ENCODE measurements at regions not wholly inside any gene's neighbourhood (a gene's known extent, or its start where the extent isn't known, plus 50 kb on each side); places are given as distances from the start of the nearest gene placed in this dataset.
A peak's percentile ranks its signal among the peaks of the same experiment; 100 is the strongest.

GRCh38 chr1:22343456-22344328 is 108.0 kb upstream of the ZBTB40 start:
- peaks cover 35% of the 10 kb centered on the region for H3K4me1 Mint-ChIP-seq
- H3K36me3 ChIP-seq = no peaks in the 10 kb centered on the region
- peaks cover 25% of the 10 kb centered on the region for H3K27me3 Mint-ChIP-seq (ENCODE audit: insufficient read depth, low read depth)
- H3K4me3 Mint-ChIP-seq = peak overlapping the region; percentile 26
- no peak overlapping the region for H2AFZ ChIP-seq (replicated peaks)
- H3K9me3 ChIP-seq (ENCODE audit: low read depth) = no peaks in the 10 kb centered on the region
- no peaks in the 10 kb centered on the region for H3K79me2 ChIP-seq (ENCODE audit: low read depth)
- no peak for TF ChIP-seq CTCF (IDR thresholded peaks at IDR 0.05)
- TF ChIP-seq EZH2phosphoT487 (IDR thresholded peaks at IDR 0.05) = no peak
- no peak for TF ChIP-seq EZH2 (IDR thresholded peaks at IDR 0.05)
- no peak overlapping the region for H3K4me2 ChIP-seq
- H3K4me3 ChIP-seq = no peak overlapping the region
- peak overlapping the region; percentile 57 for H3K27ac Mint-ChIP-seq
- no peak for DNase-seq (ENCODE audit: low spot score)
- H3K36me3 Mint-ChIP-seq = no peaks in the 10 kb centered on the region
- no peak overlapping the region for H3K9ac ChIP-seq
- H3K4me1 ChIP-seq = no peaks in the 10 kb centered on the region
- H3K9me3 Mint-ChIP-seq = peaks cover 2% of the 10 kb centered on the region
- H3F3A ChIP-seq (ENCODE audit: low read depth) = no peaks in the 10 kb centered on the region
- no peaks in the 10 kb centered on the region for H4K20me1 ChIP-seq (ENCODE audit: low read depth)
- H3K27ac ChIP-seq = no peak overlapping the region
- peaks cover 6% of the 10 kb centered on the region for H3K27me3 ChIP-seq

DNA sequence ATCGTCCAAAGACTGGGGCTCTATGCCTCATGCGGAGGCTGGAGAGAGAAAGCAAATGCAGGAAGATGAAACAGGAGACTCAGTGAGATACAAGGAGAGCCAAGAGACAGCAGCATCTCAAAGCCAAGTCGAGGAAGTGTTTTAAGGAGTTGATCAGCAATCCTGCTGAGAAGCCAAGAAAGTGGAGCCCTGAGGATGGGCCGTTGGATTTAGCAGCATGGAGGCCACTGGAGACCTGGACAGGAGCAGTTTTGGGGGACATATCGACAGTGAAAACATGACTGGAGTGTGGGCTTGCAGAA is 107.4 kb upstream of the ZBTB40 start:
- Histone ChIP-seq H4K20me1 (ENCODE audit: low read depth) (no peaks in the 10 kb centered on the region), H3K27ac (no peak overlapping the region), H3K4me2 (no peak overlapping the region), H3K27me3 (peaks cover 10% of the 10 kb centered on the region), H3K79me2 (ENCODE audit: low read depth) (no peaks in the 10 kb centered on the region), H3F3A (ENCODE audit: low read depth) (no peaks in the 10 kb centered on the region), H3K9me3 (ENCODE audit: low read depth) (no peaks in the 10 kb centered on the region), H3K9ac (no peak overlapping the region), H3K4me3 (no peak overlapping the region), H3K36me3 (no peaks in the 10 kb centered on the region), H3K4me1 (no peaks in the 10 kb centered on the region), H2AFZ (replicated peaks) (no peak overlapping the region)
- no peak for DNase-seq (ENCODE audit: low spot score)
- Mint-ChIP-seq H3K9me3 (peaks cover 2% of the 10 kb centered on the region), H3K36me3 (no peaks in the 10 kb centered on the region), H3K4me1 (peaks cover 38% of the 10 kb centered on the region), H3K27ac (no peak overlapping the region), H3K4me3 (no peak overlapping the region), H3K27me3 (ENCODE audit: insufficient read depth, low read depth) (peaks cover 26% of the 10 kb centered on the region)
- no peak for TF ChIP-seq EZH2 (IDR thresholded peaks at IDR 0.05)

GRCh38 chr1:22344851-22345560 is 106.6 kb upstream of the ZBTB40 start:
- Histone ChIP-seq H3K9me3 (ENCODE audit: low read depth) (no peaks in the 10 kb centered on the region), H3K4me1 (peaks cover 1% of the 10 kb centered on the region), H2AFZ (replicated peaks) (no peak overlapping the region), H3K79me2 (ENCODE audit: low read depth) (no peaks in the 10 kb centered on the region), H3K36me3 (no peaks in the 10 kb centered on the region), H3K4me3 (no peak overlapping the region), H3K4me2 (no peak overlapping the region), H3F3A (ENCODE audit: low read depth) (peaks cover 1% of the 10 kb centered on the region), H4K20me1 (ENCODE audit: low read depth) (no peaks in the 10 kb centered on the region), H3K27ac (no peak overlapping the region), H3K9ac (no peak overlapping the region), H3K27me3 (peaks cover 17% of the 10 kb centered on the region)
- Mint-ChIP-seq H3K4me1 (peaks cover 41% of the 10 kb centered on the region), H3K36me3 (no peaks in the 10 kb centered on the region), H3K27ac (no peak overlapping the region), H3K4me3 (no peak overlapping the region), H3K9me3 (peaks cover 2% of the 10 kb centered on the region), H3K27me3 (ENCODE audit: insufficient read depth, low read depth) (peaks cover 26% of the 10 kb centered on the region)
- TF ChIP-seq EZH2 (IDR thresholded peaks at IDR 0.05) = no peak
- no peak for TF ChIP-seq CTCF (IDR thresholded peaks at IDR 0.05)
- no peak for TF ChIP-seq EZH2phosphoT487 (IDR thresholded peaks at IDR 0.05)
- DNase-seq (ENCODE audit: low spot score) = no peak

All from neural progenitor cell (in vitro differentiated cells).